Naive thymus-derived CD8-positive, alpha-beta T cell (primary cell): ENCODE measurements at regions not wholly inside any gene's neighbourhood (a gene's known extent, or its start where the extent isn't known, plus 50 kb on each side); places are given as distances from the start of the nearest gene placed in this dataset.

Source experiments
- ATAC-seq, 2 donors: fragments of 150-1000 bp; cut with Tn5 transposase in 1 of 2; sonication (Bioruptor Pico), chemical (Tn5 transposase) in 1 of 2; 1 replicate in 1 of 2; 2 replicates in 1 of 2; pipeline ENCODE4 v1.10.0; 2021; ENCODE audit warnings: mild to moderate bottlenecking in 2 of 2, moderate library complexity in 2 of 2
- POLR2A ChIA-PET: fragments of 350-600 bp; sonication (Branson Sonifier 250); formaldehyde crosslinking; loops from one replicate; lab custom pipeline; 2021; ENCODE audit warnings: antibody characterized with exemption; lab: Charles Lee
- DNase-seq, 10 donors: peaks; one replicate each; pipeline versions ENCODE4 v3.0.0 to v3.0.0-alpha.2; 2020 to 2022
- H3K27ac Mint-ChIP-seq, 10 donors: one replicate each; pipeline ENCODE4 v1.8.0; 2020 to 2022; ENCODE audit warnings: mild to moderate bottlenecking in 10 of 10, mixed read lengths in 10 of 10, moderate library complexity in 4 of 10, inconsistent platforms in 1 of 10
- H3K27me3 Mint-ChIP-seq, 5 donors: one replicate each; pipeline ENCODE4 v1.8.0; 2021 to 2022; ENCODE audit warnings: mixed read lengths in 5 of 5
- H3K36me3 Mint-ChIP-seq, 3 donors: one replicate each; pipeline ENCODE4 v1.8.0; 2020 to 2022; ENCODE audit warnings: mixed read lengths in 3 of 3, mild to moderate bottlenecking in 2 of 3, inconsistent platforms in 1 of 3
- H3K4me1 Mint-ChIP-seq, 4 donors: one replicate each; pipeline ENCODE4 v1.8.0; 2021 to 2022; ENCODE audit warnings: mixed read lengths in 4 of 4
- H3K4me3 Mint-ChIP-seq, 10 donors: one replicate each; pipeline ENCODE4 v1.8.0; 2020 to 2022; ENCODE audit warnings: mild to moderate bottlenecking in 10 of 10, mixed read lengths in 10 of 10, moderate library complexity in 6 of 10, inconsistent platforms in 1 of 10
- H3K9me3 Mint-ChIP-seq, 9 donors: one replicate each; pipeline ENCODE4 v1.8.0; 2020 to 2022; ENCODE audit warnings: mixed read lengths in 9 of 9, mild to moderate bottlenecking in 3 of 9, inconsistent platforms in 1 of 9, moderate library complexity in 1 of 9

DNA sequence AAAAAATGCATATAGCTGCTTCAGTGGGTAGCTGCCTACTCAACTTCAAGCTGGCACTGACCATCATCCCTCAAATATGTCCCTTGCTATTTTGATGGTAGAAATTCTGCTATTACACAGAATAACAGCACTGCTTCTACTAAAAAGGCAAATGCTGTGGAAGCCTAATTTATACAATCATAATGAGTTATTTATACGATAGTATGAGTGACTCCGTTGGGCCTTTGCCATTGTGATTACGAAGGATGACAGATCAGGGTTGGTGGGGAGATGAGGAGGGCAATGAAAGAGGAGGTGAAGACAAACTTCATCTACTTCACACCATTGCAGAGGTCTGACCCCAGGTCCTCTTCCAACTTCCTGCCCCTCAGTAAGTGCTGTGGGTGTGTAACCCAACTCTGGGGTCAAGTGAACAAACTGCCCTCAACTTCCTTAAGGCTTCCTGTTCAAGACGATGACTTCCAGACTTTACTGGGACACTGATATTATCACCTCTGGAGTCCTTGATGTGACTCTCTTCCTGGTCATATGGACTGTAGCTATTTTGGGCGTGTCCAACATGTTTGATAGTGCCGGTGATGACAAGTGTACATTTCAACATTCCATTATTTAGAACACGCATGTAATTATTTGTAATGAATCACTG lies 74.1 kb upstream of the RPS23 start:
- Mint-ChIP-seq H3K9me3 (peaks cover 0 to 2% (median 0%) of the 10 kb centered on the region in 9 donors), H3K4me3 (no peak overlapping the region), H3K36me3 (no peaks in the 10 kb centered on the region), H3K27ac (peak overlapping the region in 1 of 10 donors; percentile 25), H3K4me1 (peaks cover 3 to 12% (median 7%) of the 10 kb centered on the region in 4 donors), H3K27me3 (no peaks in the 10 kb centered on the region)
- DNase-seq = no peak
- POLR2A ChIA-PET = no interaction called here
- ATAC-seq = no peak

DNA sequence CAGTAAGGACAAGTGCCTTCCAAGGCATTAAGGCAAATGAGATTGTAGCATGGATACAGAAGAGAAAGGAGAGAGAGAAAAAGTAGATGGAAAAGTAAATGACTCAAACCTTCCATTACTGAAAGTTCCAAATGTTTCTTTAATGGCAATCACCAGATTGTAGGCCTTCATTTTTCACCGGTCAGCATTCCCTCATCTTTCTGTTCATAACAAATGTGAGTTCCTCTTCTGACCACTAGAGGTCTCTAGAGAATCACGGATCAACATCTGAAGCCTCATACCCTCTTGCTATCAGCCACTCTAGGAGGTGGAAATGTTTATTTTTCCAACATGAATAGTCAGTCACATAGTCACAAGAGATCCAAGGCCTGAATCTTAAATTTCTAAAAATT lies 73.6 kb upstream of the RPS23 start:
- Mint-ChIP-seq H3K27ac (peak overlapping the region in 1 of 10 donors; percentile 20), H3K36me3 (no peaks in the 10 kb centered on the region), H3K27me3 (no peaks in the 10 kb centered on the region), H3K4me3 (no peak overlapping the region), H3K4me1 (peaks cover 0 to 7% (median 2%) of the 10 kb centered on the region in 4 donors), H3K9me3 (peaks cover 0 to 1% (median 0%) of the 10 kb centered on the region in 9 donors)
- ATAC-seq (peak; percentile 39 to 51), DNase-seq (peak in 5 of 10 donors; percentile 7 to 57 (median 53))
- POLR2A ChIA-PET = no interaction called here

DNA sequence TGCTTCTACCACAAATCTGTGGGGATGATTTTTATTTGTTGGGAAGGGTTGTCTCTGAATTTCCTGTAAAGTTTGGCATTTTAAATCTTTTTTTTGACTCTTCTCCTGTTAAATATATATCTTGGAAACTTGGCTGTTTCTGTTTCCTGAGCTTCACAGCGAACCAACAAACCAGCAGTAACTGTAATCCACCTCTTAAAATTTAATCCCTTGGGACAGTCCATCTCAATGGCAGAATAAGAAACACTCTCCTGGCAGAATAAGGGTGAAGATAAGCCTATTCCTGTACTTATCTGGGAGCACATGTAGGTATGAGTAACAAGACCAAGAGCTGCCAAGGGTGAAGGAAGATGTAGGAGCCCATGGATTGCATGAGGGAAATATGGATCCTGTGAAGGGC lies 73.1 kb upstream of the RPS23 start:
- POLR2A ChIA-PET = no interaction called here
- ATAC-seq (no peak), DNase-seq (no peak)
- H3K4me3 Mint-ChIP-seq = no peak overlapping the region
- peaks cover 0 to 4% (median 0%) of the 10 kb centered on the region in 4 donors for H3K4me1 Mint-ChIP-seq
- H3K36me3 Mint-ChIP-seq = no peaks in the 10 kb centered on the region
- H3K9me3 Mint-ChIP-seq = no peaks in the 10 kb centered on the region
- H3K27ac Mint-ChIP-seq = peak overlapping the region in 2 of 10 donors; percentile 20
- no peaks in the 10 kb centered on the region for H3K27me3 Mint-ChIP-seq

- H3K27ac Mint-ChIP-seq = no peak overlapping the region
- H3K9me3 Mint-ChIP-seq = no peaks in the 10 kb centered on the region
- H3K4me1 Mint-ChIP-seq = peaks cover 0 to 4% (median 0%) of the 10 kb centered on the region in 4 donors
- H3K4me3 Mint-ChIP-seq = no peak overlapping the region
- no peaks in the 10 kb centered on the region for H3K36me3 Mint-ChIP-seq
- POLR2A ChIA-PET = no interaction called here
- DNase-seq (peak in 3 of 10 donors; percentile 3 to 28 (median 13)), ATAC-seq (peak in 1 of 2 donors; percentile 33)
- peaks cover 0 to 9% (median 6%) of the 10 kb centered on the region in 5 donors for H3K27me3 Mint-ChIP-seq
These were observed 71.5 kb upstream of the RPS23 start for GRCh38 chr5:82349652-82350051.

DNA sequence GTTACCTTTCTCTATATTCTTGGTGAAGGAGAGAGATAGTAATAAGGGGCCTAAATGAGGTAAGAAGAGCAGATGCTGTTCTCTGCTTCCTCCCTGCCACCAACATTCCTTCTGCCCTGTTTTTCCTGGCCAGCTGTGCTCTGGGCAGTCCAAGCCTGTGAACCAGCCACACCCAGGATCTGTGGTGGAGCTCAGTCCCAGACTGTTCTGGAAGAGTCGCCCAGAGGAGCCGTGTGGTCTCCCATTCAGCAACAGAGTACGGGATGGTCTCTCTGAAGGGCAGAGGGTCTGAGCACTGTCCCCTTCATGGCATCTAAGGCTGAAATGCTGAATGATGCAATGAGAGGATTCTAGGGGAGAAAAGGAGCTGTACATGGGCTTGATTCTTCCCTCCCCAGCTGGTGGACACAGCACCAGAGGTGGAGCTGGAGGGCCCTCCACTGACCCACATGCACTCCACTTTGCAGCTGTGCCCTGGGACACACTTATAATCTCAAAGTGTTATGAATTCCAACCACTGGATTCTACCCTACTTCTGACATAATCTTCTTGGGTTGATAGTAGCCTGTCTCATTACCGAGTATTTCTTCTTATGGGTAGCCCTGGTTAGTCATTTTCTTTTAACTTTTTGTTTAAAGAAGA lies 70.8 kb upstream of the RPS23 start:
- POLR2A ChIA-PET = no interaction called here
- no peaks in the 10 kb centered on the region for H3K9me3 Mint-ChIP-seq
- ATAC-seq = no peak
- no peak for DNase-seq
- peaks cover 0 to 15% (median 6%) of the 10 kb centered on the region in 5 donors for H3K27me3 Mint-ChIP-seq
- peak overlapping the region in 1 of 10 donors; percentile 65 for H3K27ac Mint-ChIP-seq
- no peak overlapping the region for H3K4me3 Mint-ChIP-seq
- no peaks in the 10 kb centered on the region for H3K36me3 Mint-ChIP-seq
- peaks cover 0 to 4% (median 0%) of the 10 kb centered on the region in 4 donors for H3K4me1 Mint-ChIP-seq

DNA sequence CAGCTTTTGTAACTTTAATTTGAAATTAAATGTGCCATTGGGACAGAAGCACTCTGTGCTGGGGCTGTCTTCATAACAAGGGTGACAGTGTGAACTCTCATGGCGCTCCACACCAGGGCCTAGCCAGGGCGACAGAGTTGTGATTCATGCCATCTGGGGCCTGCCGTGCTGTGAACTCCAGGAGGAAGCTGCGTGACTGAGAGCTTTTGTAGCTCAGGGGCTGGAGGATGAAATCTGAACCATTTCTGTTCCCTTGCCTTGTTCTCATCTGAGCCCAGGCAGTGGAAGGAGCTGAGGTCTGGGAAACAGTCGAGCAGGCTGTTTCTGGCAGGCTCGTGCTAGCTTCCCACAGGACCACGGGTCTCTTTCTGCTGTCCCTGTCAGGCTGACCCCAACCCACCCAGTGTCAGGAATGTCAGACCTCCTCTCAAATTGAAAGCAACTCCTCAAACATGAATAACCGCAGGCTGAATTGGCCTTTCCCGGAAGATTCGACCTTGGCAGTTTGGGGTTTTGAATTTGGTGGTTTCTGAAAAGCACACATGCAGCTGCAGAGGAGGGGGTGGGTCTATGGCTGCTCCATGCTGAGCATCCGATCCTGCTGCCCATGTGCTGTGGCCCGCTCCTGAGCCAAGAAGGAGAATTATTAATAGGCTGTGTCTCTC lies 69.2 kb upstream of the RPS23 start:
- DNase-seq (no peak), ATAC-seq (no peak)
- Mint-ChIP-seq H3K4me1 (peaks cover 0 to 2% (median 0%) of the 10 kb centered on the region in 4 donors), H3K36me3 (no peaks in the 10 kb centered on the region), H3K27ac (no peak overlapping the region), H3K27me3 (peaks cover 0 to 21% (median 9%) of the 10 kb centered on the region in 5 donors), H3K4me3 (no peak overlapping the region), H3K9me3 (no peaks in the 10 kb centered on the region)
- POLR2A ChIA-PET = no interaction called here

GRCh38 chr5:82346399-82347165 lies 68.4 kb upstream of the RPS23 start:
- Mint-ChIP-seq H3K4me1 (no peaks in the 10 kb centered on the region), H3K27me3 (peaks cover 0 to 24% (median 9%) of the 10 kb centered on the region in 5 donors), H3K36me3 (no peaks in the 10 kb centered on the region), H3K27ac (peak overlapping the region in 1 of 10 donors; percentile 7), H3K9me3 (no peaks in the 10 kb centered on the region), H3K4me3 (no peak overlapping the region)
- DNase-seq (no peak), ATAC-seq (no peak)
- POLR2A ChIA-PET = no interaction called here

DNA sequence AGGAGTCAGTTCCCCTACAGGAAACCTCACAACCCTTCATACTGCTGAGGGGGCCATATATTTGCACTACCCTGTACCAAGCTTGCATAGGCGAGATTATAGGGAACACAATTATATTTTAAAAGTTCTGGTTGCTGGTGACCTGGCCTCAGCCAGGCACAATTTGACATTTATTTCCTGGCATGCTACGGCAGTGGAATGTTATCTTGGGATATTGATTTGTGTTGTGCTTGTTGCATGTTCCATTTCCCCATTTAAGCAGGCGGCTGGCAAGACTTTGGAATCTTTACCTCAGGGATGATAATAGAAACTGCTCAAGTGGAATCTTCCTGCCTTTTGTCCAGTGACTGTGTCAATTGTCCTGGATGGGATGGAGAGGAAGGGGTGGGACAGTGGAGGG lies 67.0 kb upstream of the RPS23 start:
- no peak overlapping the region for H3K27ac Mint-ChIP-seq
- ATAC-seq = no peak
- H3K4me1 Mint-ChIP-seq = no peaks in the 10 kb centered on the region
- H3K4me3 Mint-ChIP-seq = no peak overlapping the region
- H3K27me3 Mint-ChIP-seq = peaks cover 0 to 39% (median 13%) of the 10 kb centered on the region in 5 donors
- no peak for DNase-seq
- no peaks in the 10 kb centered on the region for H3K36me3 Mint-ChIP-seq
- no peaks in the 10 kb centered on the region for H3K9me3 Mint-ChIP-seq
- POLR2A ChIA-PET = no interaction called here

GRCh38 chr5:82341325-82341724 lies 63.2 kb upstream of the RPS23 start:
- Mint-ChIP-seq H3K27ac (peak overlapping the region in 1 of 10 donors; percentile 43), H3K27me3 (peaks cover 0 to 39% (median 16%) of the 10 kb centered on the region in 5 donors), H3K4me3 (no peak overlapping the region), H3K9me3 (no peaks in the 10 kb centered on the region), H3K4me1 (no peaks in the 10 kb centered on the region), H3K36me3 (no peaks in the 10 kb centered on the region)
- no peak for ATAC-seq
- no peak for DNase-seq
- POLR2A ChIA-PET = no interaction called here

GRCh38 chr5:82340799-82341198 lies 62.6 kb upstream of the RPS23 start:
- ATAC-seq (no peak), DNase-seq (no peak)
- H3K27ac Mint-ChIP-seq = peak overlapping the region in 1 of 10 donors; percentile 43
- H3K36me3 Mint-ChIP-seq = no peaks in the 10 kb centered on the region
- no peak overlapping the region for H3K4me3 Mint-ChIP-seq
- POLR2A ChIA-PET = no interaction called here
- H3K9me3 Mint-ChIP-seq = no peaks in the 10 kb centered on the region
- peaks cover 0 to 39% (median 15%) of the 10 kb centered on the region in 5 donors for H3K27me3 Mint-ChIP-seq
- no peaks in the 10 kb centered on the region for H3K4me1 Mint-ChIP-seq

- Mint-ChIP-seq H3K4me3 (no peak overlapping the region), H3K27me3 (peaks cover 0 to 32% (median 11%) of the 10 kb centered on the region in 5 donors), H3K4me1 (no peaks in the 10 kb centered on the region), H3K9me3 (no peaks in the 10 kb centered on the region), H3K36me3 (no peaks in the 10 kb centered on the region), H3K27ac (no peak overlapping the region)
- DNase-seq (no peak), ATAC-seq (no peak)
- POLR2A ChIA-PET = no interaction called here
These were observed 61.6 kb upstream of the RPS23 start for GRCh38 chr5:82339792-82340191.

DNA sequence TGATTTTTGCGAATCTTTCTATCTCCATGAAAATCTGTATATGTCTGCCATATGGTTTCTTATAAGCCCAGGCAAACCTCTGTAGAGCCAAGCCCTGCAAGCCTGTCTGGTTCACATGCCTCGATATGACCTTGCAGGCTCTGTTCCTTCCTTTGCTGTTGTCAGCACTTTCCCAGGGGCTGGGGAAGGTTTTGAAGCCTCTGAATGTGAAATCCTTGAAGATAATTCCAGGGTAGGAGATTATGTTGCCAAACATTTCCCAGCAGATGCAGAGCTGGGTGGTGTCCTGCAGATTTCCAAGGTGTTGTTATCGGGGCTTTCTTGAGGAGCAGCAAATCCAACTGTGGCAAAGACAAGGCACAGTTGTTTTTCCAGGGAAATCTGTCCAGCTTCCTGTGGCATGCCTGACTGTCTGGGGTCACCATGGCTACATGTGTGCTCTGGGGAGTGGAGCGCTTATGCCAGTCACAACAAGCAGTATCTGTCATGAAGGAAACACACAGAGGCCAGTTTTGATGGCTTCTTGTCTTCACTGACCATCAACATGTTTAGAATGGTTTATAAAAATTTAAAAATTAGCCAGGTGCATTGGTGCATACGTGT lies 60.7 kb upstream of the RPS23 start:
- no peaks in the 10 kb centered on the region for H3K36me3 Mint-ChIP-seq

More for the DNA sequence above, 60.7 kb upstream of the RPS23 start:
- Mint-ChIP-seq H3K4me1 (no peaks in the 10 kb centered on the region), H3K4me3 (no peak overlapping the region), H3K27me3 (peaks cover 0 to 23% (median 10%) of the 10 kb centered on the region in 5 donors), H3K9me3 (no peaks in the 10 kb centered on the region), H3K27ac (no peak overlapping the region)
- no peak for ATAC-seq
- no peak for DNase-seq
- POLR2A ChIA-PET = no interaction called here
